GM19468 (cell line): ENCODE measurements at regions not wholly inside any gene's neighbourhood (a gene's known extent, or its start where the extent isn't known, plus 50 kb on each side); places are given as distances from the start of the nearest gene placed in this dataset.
"Not testable (repeated sequence)": the region's sequence is repeated elsewhere in the genome, so short reads cannot be mapped to it uniquely, and the experiment has no call there.

ENCODE experiments used
- ATAC-seq: cut with Tn5 transposase; IDR thresholded peaks from one replicate; pipeline ENCODE4 v1.9.1; 2021; ENCODE audit warnings: mild to moderate bottlenecking, moderate library complexity, moderate number of reproducible peaks; ENCODE audit not compliant: unreplicated experiment; ENCODE audit errors: extremely low read depth

GRCh38 chr5:34416501-34417008 is 239.6 kb upstream of the RAI14 start:
- no peak for ATAC-seq

- ATAC-seq, result not testable (repeated sequence)
Observed at GRCh38 chr5:34420191-34420590, 235.9 kb upstream of the RAI14 start.

DNA sequence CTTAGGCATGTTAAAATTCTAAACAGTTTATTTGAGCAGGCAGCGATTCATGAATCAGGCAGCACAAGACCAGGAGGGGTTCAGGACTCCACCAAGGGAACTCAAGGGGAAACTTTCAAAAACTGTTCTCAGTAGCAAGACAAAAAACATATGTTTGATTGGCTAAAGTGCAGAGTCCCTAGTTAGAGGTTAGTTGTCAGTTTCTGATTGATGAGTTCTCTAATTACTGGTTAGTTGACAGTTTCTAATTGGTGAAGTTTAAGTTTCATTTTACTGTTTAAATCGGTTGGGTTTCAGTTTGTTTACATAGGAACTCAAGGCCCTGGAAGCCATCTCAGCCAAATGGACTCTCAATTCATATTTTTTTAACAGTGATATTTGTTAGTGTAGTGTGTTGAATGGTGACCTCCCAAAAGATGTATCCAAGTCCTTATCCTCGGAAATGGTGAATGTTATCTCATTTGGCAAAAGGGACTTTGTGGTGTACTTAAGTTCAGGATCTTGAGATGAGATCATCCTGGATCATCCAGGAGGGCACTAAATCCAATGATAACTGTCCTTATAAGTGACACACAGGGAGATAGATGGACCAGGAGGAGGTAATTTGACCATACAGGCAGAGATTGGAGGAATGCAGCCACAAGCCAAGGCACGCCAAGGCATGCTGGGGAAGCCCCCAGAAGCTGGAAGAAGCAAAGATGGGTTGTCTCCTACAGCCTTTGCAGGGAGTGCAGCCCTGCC is 219.2 kb upstream of the RAI14 start:
- no peak for ATAC-seq

DNA sequence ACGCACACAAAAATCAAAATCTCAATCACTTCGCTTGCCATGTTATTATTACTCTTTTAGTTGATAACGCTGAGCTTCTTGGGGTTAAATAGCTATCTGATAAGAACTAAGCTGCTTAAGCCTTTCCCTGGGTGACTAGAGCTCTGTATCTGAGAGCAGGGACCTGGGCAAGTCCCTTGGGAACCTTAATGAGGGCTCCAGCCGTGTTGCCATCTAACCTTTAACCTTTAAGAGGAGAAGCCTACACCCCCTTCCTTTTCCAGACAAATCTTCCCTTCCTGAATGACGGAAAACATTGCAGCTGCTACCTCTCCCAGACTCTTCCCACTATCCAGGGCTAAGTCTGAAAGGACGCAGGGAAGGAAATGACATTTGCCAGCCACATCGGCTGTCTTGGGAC is 216.5 kb upstream of the RAI14 start:
- ATAC-seq, result no peak

- ATAC-seq, result not testable (repeated sequence)
Observed at GRCh38 chr5:34441767-34442166, 214.4 kb upstream of the RAI14 start.

- ATAC-seq, result no peak
Observed at GRCh38 chr5:34447424-34447823, 208.7 kb upstream of the RAI14 start.

DNA sequence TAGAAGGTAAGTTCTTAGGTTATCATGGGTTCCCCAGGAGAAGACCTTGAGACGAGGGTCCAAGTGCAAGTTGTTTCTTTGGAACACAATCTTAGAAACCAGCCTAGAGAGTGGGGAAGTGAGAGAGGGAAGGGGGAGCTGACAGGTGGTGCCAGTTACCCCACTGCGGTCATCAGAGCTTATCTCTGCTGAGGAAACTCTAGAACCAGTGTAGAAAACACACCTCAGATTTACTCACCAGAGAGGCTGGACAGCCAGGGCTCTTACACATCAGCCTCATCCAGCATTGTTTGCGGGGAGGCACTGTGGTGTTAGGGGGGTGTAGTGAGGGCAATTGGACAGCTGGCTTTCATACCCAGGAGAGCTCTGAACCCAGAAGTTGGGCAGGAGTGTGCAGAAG is 206.5 kb upstream of the RAI14 start:
- no peak for ATAC-seq

GRCh38 chr5:34450338-34450737 is 205.8 kb upstream of the RAI14 start:
- ATAC-seq, result no peak

- no peak for ATAC-seq
Observed at GRCh38 chr5:34452170-34452828, 203.8 kb upstream of the RAI14 start.

- no peak for ATAC-seq
Observed at GRCh38 chr5:34455098-34455497, 201.0 kb upstream of the RAI14 start.

GRCh38 chr5:34459908-34460307 is 196.2 kb upstream of the RAI14 start:
- ATAC-seq, result no peak

GRCh38 chr5:34460496-34460895 is 195.6 kb upstream of the RAI14 start:
- ATAC-seq, result no peak

DNA sequence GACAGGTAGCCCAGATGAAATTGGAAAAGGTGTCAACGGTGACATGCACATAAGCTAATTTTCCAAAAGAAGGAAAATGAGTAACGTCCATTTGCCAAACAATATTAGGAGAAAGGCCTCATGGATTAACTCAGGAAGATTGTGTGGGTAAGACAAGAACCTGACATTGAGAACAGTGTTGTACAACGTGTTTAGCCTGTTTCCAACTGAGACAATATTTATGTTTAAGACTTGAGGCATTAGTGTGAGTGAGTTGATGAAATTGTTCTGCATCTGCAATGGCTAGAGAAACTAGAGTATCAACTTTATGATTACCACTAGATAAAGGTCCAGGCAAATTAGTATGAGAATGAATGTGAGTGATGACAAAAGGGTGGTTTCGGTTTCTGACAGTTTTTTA is 191.3 kb upstream of the RAI14 start:
- no peak for ATAC-seq

GRCh38 chr5:34465301-34465700 is 190.8 kb upstream of the RAI14 start:
- not testable (repeated sequence) for ATAC-seq

GRCh38 chr5:34466519-34467388 is 189.4 kb upstream of the RAI14 start:
- ATAC-seq, result not testable (repeated sequence)

GRCh38 chr5:34467436-34467835 is 188.7 kb upstream of the RAI14 start:
- ATAC-seq, result no peak

GRCh38 chr5:34467984-34468383 is 188.1 kb upstream of the RAI14 start:
- ATAC-seq, result not testable (repeated sequence)

- no peak for ATAC-seq
Observed at GRCh38 chr5:34469971-34470370, 186.2 kb upstream of the RAI14 start.

DNA sequence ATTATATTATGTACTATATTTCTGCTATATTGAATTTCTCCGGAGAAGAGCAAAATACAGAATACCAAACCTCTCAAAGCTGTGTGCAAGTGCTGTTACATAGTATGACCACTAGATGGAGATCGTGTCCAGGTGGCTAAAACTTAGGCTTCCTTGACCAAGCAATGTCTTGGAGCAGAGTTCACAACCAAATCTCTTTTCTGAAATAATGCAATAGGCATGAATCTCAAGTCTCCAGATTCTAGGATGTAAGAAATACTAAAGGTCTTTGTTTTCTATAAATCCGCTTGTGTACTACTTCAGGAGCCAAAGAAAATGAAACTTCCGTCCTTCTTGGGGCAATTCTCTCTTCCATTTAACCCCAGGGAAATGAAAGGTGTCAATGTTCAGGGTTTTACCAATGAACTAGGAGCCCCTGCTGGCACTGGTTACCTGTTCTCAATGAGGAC is 181.5 kb upstream of the RAI14 start:
- ATAC-seq, result no peak

DNA sequence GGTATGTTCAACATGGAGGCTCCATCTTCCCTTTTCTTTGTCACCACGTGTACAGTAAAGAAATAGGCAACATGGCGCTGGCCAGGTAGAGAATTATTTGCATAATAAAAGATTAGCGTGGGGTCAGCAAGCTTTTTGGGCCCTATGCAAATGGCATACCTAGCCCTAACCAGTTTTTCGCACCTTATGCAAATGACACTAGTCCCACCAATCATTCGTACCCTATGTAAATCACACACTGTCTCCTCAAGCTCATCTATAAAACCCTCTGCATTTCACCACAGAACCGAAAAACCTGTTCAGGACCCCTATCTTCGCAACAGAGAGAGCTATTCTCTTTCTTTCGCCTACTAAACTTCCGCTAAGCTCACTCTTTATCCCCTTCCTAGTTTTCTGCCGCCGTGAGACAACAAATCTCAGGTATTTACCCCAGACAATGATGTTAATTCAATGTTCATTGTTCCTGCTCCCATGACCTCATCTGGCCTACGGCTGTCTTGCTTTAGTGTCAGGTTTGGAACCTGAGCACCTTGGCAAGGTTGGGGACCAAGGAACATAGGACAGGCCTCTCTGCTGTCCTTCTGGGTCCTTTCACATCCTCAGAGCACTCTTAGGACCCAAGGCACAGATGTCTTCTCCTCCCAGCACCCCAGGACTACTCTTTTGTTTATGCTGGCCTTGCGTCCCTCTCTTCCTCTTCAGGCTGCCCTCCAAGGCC is 180.7 kb upstream of the RAI14 start:
- ATAC-seq, result no peak
